ENCODE measurements at regions not wholly inside any gene's neighbourhood (a gene's known extent, or its start where the extent isn't known, plus 50 kb on each side); places are given as distances from the start of the nearest gene placed in this dataset.

- H3K27me3 Mint-ChIP-seq = peaks cover 8 to 17% (median 12%) of the 10 kb centered on the region in 3 donors
- no peaks in the 10 kb centered on the region for H3K9me3 Mint-ChIP-seq
- H3K4me1 Mint-ChIP-seq = no peaks in the 10 kb centered on the region
- ATAC-seq (ENCODE audit: low read depth in 2 of 2) = no peak
- no peaks in the 10 kb centered on the region for H3K36me3 Mint-ChIP-seq
- DNase-seq = no peak
- no peak overlapping the region for H3K4me3 Mint-ChIP-seq
- peak overlapping the region in 1 of 6 donors; percentile 13 for H3K27ac Mint-ChIP-seq
Measured at GRCh38 chr2:71801556-71801955, 346.1 kb downstream of the CYP26B1 start.

DNA sequence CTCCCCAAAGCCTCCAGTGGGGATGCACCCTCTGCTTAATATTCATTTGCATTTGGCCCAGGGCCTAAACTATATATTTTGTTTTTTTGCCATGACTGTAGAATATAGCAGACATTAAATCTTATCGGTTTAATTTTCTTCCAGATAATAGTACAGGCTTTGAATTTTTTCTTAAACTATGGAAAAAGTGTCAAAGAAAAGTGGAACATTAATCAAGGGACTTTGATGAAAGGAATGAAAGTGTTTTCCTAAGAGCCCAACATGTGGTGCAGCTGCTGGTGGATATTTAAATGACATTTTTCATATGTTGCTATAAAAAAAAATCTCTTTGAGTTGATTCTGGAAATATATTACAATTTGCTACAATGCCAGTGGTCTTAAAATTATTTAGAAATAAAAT, 346.8 kb downstream of the CYP26B1 start:
- ATAC-seq (ENCODE audit: low read depth in 2 of 2) (no peak), DNase-seq (no peak)
- peaks cover 8 to 17% (median 12%) of the 10 kb centered on the region in 3 donors for H3K27me3 Mint-ChIP-seq
- no peak overlapping the region for H3K4me3 Mint-ChIP-seq
- no peaks in the 10 kb centered on the region for H3K9me3 Mint-ChIP-seq
- no peaks in the 10 kb centered on the region for H3K4me1 Mint-ChIP-seq
- no peaks in the 10 kb centered on the region for H3K36me3 Mint-ChIP-seq
- H3K27ac Mint-ChIP-seq = no peak overlapping the region

DNA sequence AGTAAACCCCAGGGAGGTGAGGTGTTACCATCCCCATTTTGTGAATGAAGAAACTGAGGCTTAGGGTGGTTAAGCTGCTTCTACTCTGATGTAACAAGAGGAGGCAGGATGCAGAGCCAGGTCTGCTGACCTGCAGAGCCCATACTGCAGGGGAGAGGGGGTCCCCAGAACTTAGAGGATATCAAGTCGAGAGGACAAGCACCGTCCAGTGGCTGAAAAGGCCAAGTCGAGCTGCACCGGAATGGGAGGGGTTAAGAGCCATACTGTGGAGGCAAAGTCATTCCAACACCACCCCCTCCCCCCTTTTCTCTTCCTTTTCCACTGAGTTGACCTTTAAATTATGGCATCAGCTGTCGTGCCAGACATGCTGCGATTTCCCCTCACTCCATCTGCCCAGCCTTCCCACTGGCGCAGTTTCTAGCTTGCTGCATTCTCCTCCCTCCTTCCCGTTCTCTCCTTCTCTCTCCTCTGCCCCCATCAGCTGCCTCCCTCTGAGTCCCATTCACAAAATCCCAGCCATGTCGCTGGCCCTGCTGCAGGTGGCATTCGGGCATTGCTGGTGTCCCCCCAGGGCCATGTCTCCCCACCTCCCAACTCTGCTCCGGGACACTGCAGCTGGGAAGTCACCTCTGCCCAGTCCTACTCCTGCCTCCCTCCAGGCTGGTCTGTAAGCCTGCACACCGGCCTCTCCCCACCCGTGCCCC, 346.9 kb downstream of the DYSF start:
- H3K27me3 Mint-ChIP-seq = peaks cover 8 to 17% (median 12%) of the 10 kb centered on the region in 3 donors

DNA sequence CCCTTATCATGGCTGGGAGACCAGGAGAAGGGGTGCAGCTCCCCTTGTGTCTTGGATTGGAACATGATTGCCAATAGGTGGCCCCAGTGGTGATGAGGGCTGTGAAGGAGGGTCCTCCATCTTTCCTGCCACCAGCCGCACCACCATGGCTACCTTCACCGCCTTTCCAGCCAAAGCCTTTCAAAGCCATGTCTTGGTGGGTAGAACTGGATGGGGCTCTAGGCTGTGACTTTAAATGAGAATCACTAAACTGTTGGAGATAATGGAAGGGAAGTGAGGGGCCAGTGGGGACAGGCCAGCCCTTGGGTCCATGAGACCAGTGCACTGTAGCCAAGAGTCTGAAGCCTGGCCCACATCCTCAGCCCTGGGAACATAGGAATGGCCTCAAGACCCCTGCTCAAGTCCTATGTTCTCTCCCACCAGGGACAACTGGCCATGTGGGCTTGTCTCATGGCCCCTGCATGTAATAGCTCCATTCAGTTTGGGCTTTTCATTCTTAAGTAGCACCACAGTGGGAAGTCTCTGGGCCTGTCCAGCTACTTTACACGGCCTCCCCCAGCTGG, 345.7 kb downstream of the DYSF start:
- H3K9me3 Mint-ChIP-seq = no peaks in the 10 kb centered on the region
- ATAC-seq (ENCODE audit: low read depth in 2 of 2) = no peak
- DNase-seq = no peak
- H3K36me3 Mint-ChIP-seq = no peaks in the 10 kb centered on the region
- peaks cover 8 to 17% (median 12%) of the 10 kb centered on the region in 3 donors for H3K27me3 Mint-ChIP-seq
- H3K4me3 Mint-ChIP-seq = no peak overlapping the region
- no peaks in the 10 kb centered on the region for H3K4me1 Mint-ChIP-seq
- no peak overlapping the region for H3K27ac Mint-ChIP-seq

More for the DNA sequence above, 346.9 kb downstream of the DYSF start:
- no peak overlapping the region for H3K27ac Mint-ChIP-seq
- ATAC-seq (ENCODE audit: low read depth in 2 of 2) = no peak
- H3K36me3 Mint-ChIP-seq = no peaks in the 10 kb centered on the region
- H3K4me3 Mint-ChIP-seq = peak overlapping the region in 1 of 8 donors; percentile 56
- H3K9me3 Mint-ChIP-seq = no peaks in the 10 kb centered on the region
- no peaks in the 10 kb centered on the region for H3K4me1 Mint-ChIP-seq
- DNase-seq = no peak

DNA sequence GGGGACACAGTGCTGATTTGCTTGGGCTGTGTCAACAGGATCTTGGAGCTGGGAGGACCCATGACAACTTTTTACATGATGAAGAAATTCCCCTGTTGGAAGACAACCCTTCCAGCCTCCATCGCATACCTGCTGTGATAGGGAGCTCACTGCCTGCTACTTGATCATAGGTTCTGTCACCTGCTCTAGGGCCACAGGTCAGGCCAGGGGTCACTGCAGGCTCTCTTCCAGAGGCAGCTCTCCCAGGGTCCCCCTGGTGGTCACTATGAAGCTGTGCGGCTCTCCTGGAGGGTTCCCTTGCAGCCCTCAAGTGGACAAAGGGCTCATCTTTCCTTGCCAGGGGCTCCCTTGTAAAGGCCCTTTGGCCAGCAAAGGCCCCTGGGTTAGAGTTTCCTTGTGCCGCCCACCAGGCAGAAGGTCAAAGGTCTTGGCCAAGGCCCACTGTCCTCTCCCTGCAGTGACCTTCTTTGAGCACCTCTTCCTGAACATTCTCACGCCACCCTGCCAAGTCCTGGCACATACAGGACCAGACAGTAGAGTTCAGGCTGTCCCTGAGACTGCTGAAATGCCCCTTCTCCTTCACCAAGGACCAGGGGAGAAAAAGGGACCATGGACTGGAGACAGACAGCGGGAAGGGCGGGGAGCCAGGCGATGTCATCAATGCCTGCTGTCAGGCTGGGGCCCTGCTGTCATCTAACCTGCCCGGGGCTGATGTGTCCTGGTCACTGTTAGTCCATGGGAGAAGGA, 345.1 kb downstream of the DYSF start:
- ATAC-seq (ENCODE audit: low read depth in 2 of 2) (no peak), DNase-seq (no peak)
- Mint-ChIP-seq H3K9me3 (no peaks in the 10 kb centered on the region), H3K27me3 (peaks cover 8 to 17% (median 12%) of the 10 kb centered on the region in 3 donors), H3K27ac (no peak overlapping the region), H3K4me1 (no peaks in the 10 kb centered on the region), H3K4me3 (no peak overlapping the region), H3K36me3 (no peaks in the 10 kb centered on the region)

GRCh38 chr2:71797035-71797810, 343.9 kb downstream of the DYSF start:
- no peak overlapping the region for H3K4me3 Mint-ChIP-seq
- no peaks in the 10 kb centered on the region for H3K9me3 Mint-ChIP-seq
- no peak overlapping the region for H3K27ac Mint-ChIP-seq
- H3K4me1 Mint-ChIP-seq = no peaks in the 10 kb centered on the region
- DNase-seq (no peak), ATAC-seq (ENCODE audit: low read depth in 2 of 2) (no peak)
- peaks cover 0 to 12% (median 7%) of the 10 kb centered on the region in 3 donors for H3K27me3 Mint-ChIP-seq
- H3K36me3 Mint-ChIP-seq = no peaks in the 10 kb centered on the region

GRCh38 chr2:71796174-71796593, 342.8 kb downstream of the DYSF start:
- Mint-ChIP-seq H3K36me3 (no peaks in the 10 kb centered on the region), H3K27me3 (peaks cover 0 to 9% (median 5%) of the 10 kb centered on the region in 3 donors), H3K4me1 (no peaks in the 10 kb centered on the region), H3K9me3 (no peaks in the 10 kb centered on the region), H3K4me3 (no peak overlapping the region), H3K27ac (no peak overlapping the region)
- no peak for ATAC-seq (ENCODE audit: low read depth in 2 of 2)
- no peak for DNase-seq

GRCh38 chr2:71795486-71795885, 342.1 kb downstream of the DYSF start:
- Mint-ChIP-seq H3K4me3 (peak overlapping the region in 1 of 8 donors; percentile 52), H3K9me3 (no peaks in the 10 kb centered on the region), H3K27me3 (peaks cover 0 to 6% (median 6%) of the 10 kb centered on the region in 3 donors), H3K36me3 (no peaks in the 10 kb centered on the region), H3K4me1 (no peaks in the 10 kb centered on the region), H3K27ac (no peak overlapping the region)
- no peak for ATAC-seq (ENCODE audit: low read depth in 2 of 2)
- DNase-seq = no peak

- no peaks in the 10 kb centered on the region for H3K4me1 Mint-ChIP-seq
- no peak overlapping the region for H3K4me3 Mint-ChIP-seq
- H3K27ac Mint-ChIP-seq = no peak overlapping the region
- no peaks in the 10 kb centered on the region for H3K36me3 Mint-ChIP-seq
- DNase-seq (no peak), ATAC-seq (ENCODE audit: low read depth in 2 of 2) (no peak)
- peaks cover 0 to 4% (median 0%) of the 10 kb centered on the region in 3 donors for H3K27me3 Mint-ChIP-seq
- H3K9me3 Mint-ChIP-seq = no peaks in the 10 kb centered on the region
Measured at GRCh38 chr2:71794611-71795010, 341.2 kb downstream of the DYSF start.

DNA sequence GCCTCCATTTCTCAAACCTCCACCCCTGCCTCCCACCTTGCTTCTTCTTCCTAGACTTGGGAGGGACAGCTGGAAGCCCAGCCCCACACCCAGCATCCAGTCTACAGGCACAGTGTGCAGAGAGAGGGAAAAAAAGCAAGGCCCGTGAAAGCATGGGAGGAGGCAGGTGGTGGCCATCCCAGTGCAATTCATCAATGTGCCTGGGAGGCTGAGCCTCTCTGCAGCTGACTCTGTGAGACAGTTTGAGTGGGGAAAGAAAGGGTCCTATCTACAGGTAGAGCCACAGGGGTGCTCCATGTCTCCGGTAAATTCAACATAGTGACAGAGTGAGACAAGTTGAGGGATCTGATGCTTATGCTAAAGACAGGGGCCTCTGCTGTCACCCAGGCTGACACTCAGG, 340.6 kb downstream of the DYSF start:
- no peaks in the 10 kb centered on the region for H3K9me3 Mint-ChIP-seq
- no peaks in the 10 kb centered on the region for H3K36me3 Mint-ChIP-seq
- ATAC-seq (ENCODE audit: low read depth in 2 of 2) (no peak), DNase-seq (no peak)
- no peaks in the 10 kb centered on the region for H3K4me1 Mint-ChIP-seq
- peaks cover 0 to 4% (median 0%) of the 10 kb centered on the region in 3 donors for H3K27me3 Mint-ChIP-seq
- H3K27ac Mint-ChIP-seq = no peak overlapping the region
- H3K4me3 Mint-ChIP-seq = no peak overlapping the region

DNA sequence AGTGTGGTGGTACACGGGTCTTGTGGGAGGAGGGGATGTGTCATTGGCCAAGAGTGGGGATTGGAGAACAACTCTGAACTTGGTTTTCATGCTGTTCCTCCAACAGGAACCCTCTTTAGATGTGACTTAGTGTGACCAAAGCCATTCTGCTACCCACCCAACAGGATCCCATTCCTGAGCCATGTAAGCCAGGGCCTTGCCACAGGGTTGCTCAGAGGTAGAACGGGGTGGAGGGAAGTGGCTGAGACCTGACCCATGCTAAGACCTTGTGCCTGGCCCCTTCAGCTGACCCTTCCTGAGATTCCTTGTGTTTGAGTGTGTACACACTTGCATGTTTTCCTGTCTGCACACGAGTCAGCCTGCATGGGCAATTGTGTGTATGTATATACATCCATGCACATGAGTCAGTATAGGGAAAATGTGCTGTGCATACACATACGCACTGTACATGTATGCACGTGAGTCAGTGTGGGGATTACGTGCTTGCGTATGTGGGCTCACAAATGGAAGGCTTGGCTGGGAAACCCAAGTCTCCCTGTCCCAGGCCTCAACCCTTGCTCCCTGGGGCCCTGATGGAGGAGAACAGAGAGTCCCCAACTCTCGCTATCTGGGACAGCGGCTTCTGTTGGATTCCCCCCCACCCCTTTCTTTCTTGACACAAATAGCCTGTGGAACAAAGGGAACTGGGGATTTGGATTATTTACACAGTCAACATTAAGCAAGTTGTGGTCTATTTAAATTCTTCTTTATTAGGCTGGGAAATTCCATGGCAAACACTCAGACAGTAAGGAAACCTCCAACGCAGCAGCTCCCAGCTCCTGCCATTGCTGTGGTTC, 339.8 kb downstream of the DYSF start:
- Mint-ChIP-seq H3K4me3 (no peak overlapping the region), H3K4me1 (no peaks in the 10 kb centered on the region), H3K27ac (no peak overlapping the region), H3K36me3 (no peaks in the 10 kb centered on the region), H3K27me3 (peaks cover 0 to 4% (median 0%) of the 10 kb centered on the region in 3 donors), H3K9me3 (no peaks in the 10 kb centered on the region)
- DNase-seq (no peak), ATAC-seq (ENCODE audit: low read depth in 2 of 2) (no peak)

GRCh38 chr2:71791501-71792135, 338.3 kb downstream of the DYSF start:
- ATAC-seq (ENCODE audit: low read depth in 2 of 2) (no peak), DNase-seq (no peak)
- Mint-ChIP-seq H3K4me3 (no peak overlapping the region), H3K36me3 (no peaks in the 10 kb centered on the region), H3K27me3 (peaks cover 0 to 4% (median 0%) of the 10 kb centered on the region in 3 donors), H3K27ac (no peak overlapping the region), H3K4me1 (no peaks in the 10 kb centered on the region), H3K9me3 (no peaks in the 10 kb centered on the region)

Measured in naive B cell (primary cell).